ENCODE measurements at regions not wholly inside any gene's neighbourhood (a gene's known extent, or its start where the extent isn't known, plus 50 kb on each side); places are given as distances from the start of the nearest gene placed in this dataset.
"Not testable (repeated sequence)": the region's sequence is repeated elsewhere in the genome, so short reads cannot be mapped to it uniquely, and the experiment has no call there.

GRCh38 chr9:102174202-102174601 is 435.8 kb upstream of the GRIN3A start:
- not testable (repeated sequence) for TF ChIP-seq CTCF, POLR2A (IDR thresholded peaks at IDR 0.05)

Measured in thyroid gland (tissue), 4 donors.